Chondrocyte (in vitro differentiated cells): ENCODE measurements at regions not wholly inside any gene's neighbourhood (a gene's known extent, or its start where the extent isn't known, plus 50 kb on each side); places are given as distances from the start of the nearest gene placed in this dataset.

ENCODE experiments used
- DNase-seq: peaks from one replicate; pipeline ENCODE4 v3.0.0; 2021; ENCODE audit warnings: mixed read lengths, low spot score
- H3K27ac Mint-ChIP-seq: one replicate; pipeline ENCODE4 v1.8.0; 2021; ENCODE audit warnings: mild to moderate bottlenecking, moderate library complexity, mixed read lengths; ENCODE audit not compliant: unreplicated experiment
- H3K27me3 Mint-ChIP-seq: 2 replicates; pipeline ENCODE4 v1.8.0; 2021; ENCODE audit warnings: low read depth, mixed read lengths
- H3K36me3 Mint-ChIP-seq: 2 replicates; pipeline ENCODE4 v1.8.0; 2021; ENCODE audit warnings: low read depth, mixed read lengths
- H3K4me1 Mint-ChIP-seq: 2 replicates; pipeline ENCODE4 v1.8.0; 2021; ENCODE audit warnings: low read depth, mild to moderate bottlenecking, mixed read lengths
- H3K4me3 Mint-ChIP-seq: one replicate; pipeline ENCODE4 v1.8.0; 2021; ENCODE audit warnings: mild to moderate bottlenecking, moderate library complexity, mixed read lengths; ENCODE audit not compliant: unreplicated experiment
- H3K9me3 Mint-ChIP-seq: 2 replicates; pipeline ENCODE4 v1.8.0; 2021; ENCODE audit warnings: low read depth, mixed read lengths
- TF ChIP-seq, protein P1 (sequence below): fragments of 200-600 bp; sonication (generic); IDR thresholded peaks from 2 replicates; pipeline ENCODE4 v1.5.0; 2021; ENCODE audit warnings: antibody characterized with exemption, mild to moderate bottlenecking, moderate library complexity

DNA sequence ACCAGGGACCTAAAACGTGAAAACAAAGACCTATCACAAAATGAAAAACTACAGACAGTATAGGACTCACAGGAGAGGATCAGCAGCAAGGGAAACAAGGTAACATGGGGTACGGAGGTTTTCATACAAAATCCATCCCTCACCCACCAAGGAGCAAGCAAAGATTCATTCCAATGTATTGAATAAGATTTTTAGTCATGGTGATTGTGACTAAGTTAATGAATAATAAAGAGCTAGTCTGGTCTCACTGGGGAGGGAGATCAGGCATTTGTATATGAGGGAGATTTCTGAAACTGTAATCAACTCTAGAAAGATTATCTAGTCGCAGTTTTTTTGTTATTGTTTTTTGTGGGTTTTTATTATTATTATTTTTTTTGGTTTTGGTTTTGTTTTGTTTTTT lies 336.5 kb upstream of the MMADHC start:
- H3K27me3 Mint-ChIP-seq, result no peaks in the 10 kb centered on the region
- TF ChIP-seq, protein P1, sequence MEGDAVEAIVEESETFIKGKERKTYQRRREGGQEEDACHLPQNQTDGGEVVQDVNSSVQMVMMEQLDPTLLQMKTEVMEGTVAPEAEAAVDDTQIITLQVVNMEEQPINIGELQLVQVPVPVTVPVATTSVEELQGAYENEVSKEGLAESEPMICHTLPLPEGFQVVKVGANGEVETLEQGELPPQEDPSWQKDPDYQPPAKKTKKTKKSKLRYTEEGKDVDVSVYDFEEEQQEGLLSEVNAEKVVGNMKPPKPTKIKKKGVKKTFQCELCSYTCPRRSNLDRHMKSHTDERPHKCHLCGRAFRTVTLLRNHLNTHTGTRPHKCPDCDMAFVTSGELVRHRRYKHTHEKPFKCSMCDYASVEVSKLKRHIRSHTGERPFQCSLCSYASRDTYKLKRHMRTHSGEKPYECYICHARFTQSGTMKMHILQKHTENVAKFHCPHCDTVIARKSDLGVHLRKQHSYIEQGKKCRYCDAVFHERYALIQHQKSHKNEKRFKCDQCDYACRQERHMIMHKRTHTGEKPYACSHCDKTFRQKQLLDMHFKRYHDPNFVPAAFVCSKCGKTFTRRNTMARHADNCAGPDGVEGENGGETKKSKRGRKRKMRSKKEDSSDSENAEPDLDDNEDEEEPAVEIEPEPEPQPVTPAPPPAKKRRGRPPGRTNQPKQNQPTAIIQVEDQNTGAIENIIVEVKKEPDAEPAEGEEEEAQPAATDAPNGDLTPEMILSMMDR, result no peak
- H3K4me3 Mint-ChIP-seq, result no peak overlapping the region
- H3K9me3 Mint-ChIP-seq, result peaks cover 25% of the 10 kb centered on the region
- H3K36me3 Mint-ChIP-seq, result peaks cover 4% of the 10 kb centered on the region
- DNase-seq, result no peak
- peaks cover 14% of the 10 kb centered on the region for H3K4me1 Mint-ChIP-seq
- H3K27ac Mint-ChIP-seq, result no peak overlapping the region

- TF ChIP-seq, protein P1, result no peak
- DNase-seq, result no peak
- Mint-ChIP-seq H3K36me3 (peaks cover 4% of the 10 kb centered on the region), H3K27me3 (no peaks in the 10 kb centered on the region), H3K27ac (no peak overlapping the region), H3K9me3 (peaks cover 31% of the 10 kb centered on the region), H3K4me1 (peaks cover 14% of the 10 kb centered on the region), H3K4me3 (no peak overlapping the region)
Measured at GRCh38 chr2:149921911-149922616, 334.5 kb upstream of the MMADHC start.

- no peak overlapping the region for H3K4me3 Mint-ChIP-seq
- H3K4me1 Mint-ChIP-seq, result peaks cover 9% of the 10 kb centered on the region
- H3K9me3 Mint-ChIP-seq, result peaks cover 33% of the 10 kb centered on the region
- TF ChIP-seq, protein P1, result no peak
- no peaks in the 10 kb centered on the region for H3K27me3 Mint-ChIP-seq
- no peak for DNase-seq
- H3K27ac Mint-ChIP-seq, result no peak overlapping the region
- peaks cover 4% of the 10 kb centered on the region for H3K36me3 Mint-ChIP-seq
Measured at GRCh38 chr2:149920389-149920788, 332.8 kb upstream of the MMADHC start.

DNA sequence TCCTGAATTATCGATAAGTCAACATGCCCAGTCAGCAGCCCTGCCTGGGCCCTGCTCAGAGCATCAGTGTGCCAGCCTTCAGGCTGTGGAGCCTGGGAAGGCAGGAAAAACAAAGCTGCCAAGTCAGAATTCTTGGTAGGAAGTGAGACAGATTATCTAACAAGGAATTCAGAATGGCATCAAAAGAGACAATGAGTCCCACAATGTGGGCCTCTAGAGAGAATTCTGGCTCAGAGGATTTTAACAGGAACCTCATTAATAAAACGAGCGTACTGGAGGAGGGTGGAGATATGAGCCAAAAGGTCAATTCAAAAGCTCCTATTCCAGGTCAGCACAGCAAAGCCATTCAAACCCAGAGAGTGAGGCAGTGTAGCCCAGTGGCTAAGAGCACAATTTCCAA lies 327.6 kb upstream of the MMADHC start:
- TF ChIP-seq, protein P1, result no peak
- Mint-ChIP-seq H3K27me3 (no peaks in the 10 kb centered on the region), H3K4me1 (no peaks in the 10 kb centered on the region), H3K36me3 (peaks cover 4% of the 10 kb centered on the region), H3K4me3 (no peak overlapping the region), H3K27ac (no peak overlapping the region), H3K9me3 (peaks cover 18% of the 10 kb centered on the region)
- DNase-seq, result no peak

GRCh38 chr2:149908726-149909683 lies 321.4 kb upstream of the MMADHC start:
- Mint-ChIP-seq H3K4me3 (no peak overlapping the region), H3K27ac (no peak overlapping the region), H3K36me3 (no peaks in the 10 kb centered on the region), H3K27me3 (no peaks in the 10 kb centered on the region), H3K9me3 (no peaks in the 10 kb centered on the region), H3K4me1 (peaks cover 23% of the 10 kb centered on the region)
- no peak for DNase-seq
- TF ChIP-seq, protein P1, result no peak
